GM23338 (cell line): ENCODE measurements at regions not wholly inside any gene's neighbourhood (a gene's known extent, or its start where the extent isn't known, plus 50 kb on each side); places are given as distances from the start of the nearest gene placed in this dataset.

Experiments
- ATAC-seq: fragments of 200-7000 bp; cut with Tn5 transposase; 3 replicates; pipeline ENCODE4 v1.9.1; 2020
- DNase-seq: peaks from one replicate; pipeline ENCODE4 v3.0.0-alpha.2; 2015; ENCODE audit warnings: low spot score
- H2AFZ ChIP-seq: fragments of 200-600 bp; sonication (generic); 2 replicates; pipeline ENCODE4 v1.8.0; 2016; ENCODE audit warnings: antibody characterized with exemption, mild to moderate bottlenecking, moderate library complexity
- H3F3A ChIP-seq: fragments of 200-600 bp; sonication (generic); replicated peaks from 2 replicates; pipeline ENCODE4 v1.8.0; 2017; ENCODE audit warnings: antibody characterized with exemption, mixed run types, low read depth
- H3K27ac ChIP-seq: fragments of 200-600 bp; sonication (generic); 2 replicates; pipeline ENCODE4 v1.6.1; 2016; ENCODE audit warnings: low read depth
- H3K27me3 ChIP-seq: fragments of 200-600 bp; sonication (generic); 2 replicates; pipeline ENCODE4 v1.8.0; 2016; ENCODE audit warnings: mild to moderate bottlenecking, mixed run types, moderate library complexity; ENCODE audit not compliant: insufficient read depth
- H3K36me3 ChIP-seq: fragments of 200-600 bp; sonication (generic); 2 replicates; pipeline ENCODE4 v1.8.0; 2016; ENCODE audit warnings: mild to moderate bottlenecking; ENCODE audit not compliant: insufficient read depth
- H3K4me1 ChIP-seq: fragments of 200-600 bp; sonication (generic); 2 replicates; pipeline ENCODE4 v1.8.0; 2016; ENCODE audit warnings: mild to moderate bottlenecking, moderate library complexity; ENCODE audit not compliant: insufficient read depth
- H3K4me2 ChIP-seq: fragments of 200-600 bp; sonication (generic); 2 replicates; pipeline ENCODE4 v1.7.1; 2017; ENCODE audit warnings: mixed run types
- H3K4me3 ChIP-seq: fragments of 200-600 bp; sonication (generic); 2 replicates; pipeline ENCODE4 v1.6.1; 2016; ENCODE audit warnings: mixed run types
- H3K79me2 ChIP-seq: fragments of 200-600 bp; sonication (generic); replicated peaks from 2 replicates; pipeline ENCODE4 v1.8.0; 2017; ENCODE audit warnings: mild to moderate bottlenecking; ENCODE audit not compliant: insufficient read depth
- H3K9me2 ChIP-seq: fragments of 200-600 bp; sonication (generic); 2 replicates; pipeline ENCODE4 v1.8.0; 2017; ENCODE audit not compliant: insufficient read depth
- H4K20me1 ChIP-seq: fragments of 200-600 bp; sonication (generic); replicated peaks from 2 replicates; pipeline ENCODE4 v1.8.0; 2017; ENCODE audit warnings: mild to moderate bottlenecking; ENCODE audit not compliant: insufficient read depth
- H3K27ac Mint-ChIP-seq: 2 replicates; pipeline ENCODE4 v1.8.0; 2020; ENCODE audit warnings: inconsistent platforms, mild to moderate bottlenecking, moderate library complexity, mixed read lengths
- H3K27me3 Mint-ChIP-seq: 3 replicates; pipeline ENCODE4 v1.8.0; 2022; ENCODE audit warnings: low read depth, mild to moderate bottlenecking, moderate library complexity, mixed read lengths, inconsistent platforms; ENCODE audit not compliant: insufficient read depth, poor library complexity
- H3K36me3 Mint-ChIP-seq: 3 replicates; pipeline ENCODE4 v1.8.0; 2021; ENCODE audit warnings: low read depth, mild to moderate bottlenecking, inconsistent platforms, moderate library complexity, mixed read lengths
- H3K4me1 Mint-ChIP-seq: 3 replicates; pipeline ENCODE4 v1.8.0; 2020; ENCODE audit warnings: mild to moderate bottlenecking, inconsistent platforms, mixed read lengths
- H3K4me3 Mint-ChIP-seq: 3 replicates; pipeline ENCODE4 v1.8.0; 2021; ENCODE audit warnings: moderate library complexity, mild to moderate bottlenecking, inconsistent platforms, mixed read lengths
- H3K9me3 Mint-ChIP-seq: 3 replicates; pipeline ENCODE4 v1.8.0; 2020; ENCODE audit warnings: moderate library complexity, mild to moderate bottlenecking, inconsistent platforms, mixed read lengths
- CREB1 ChIP-seq: fragments of 250-450 bp; sonication (Bioruptor Pico); IDR thresholded peaks from 2 replicates; pipeline ENCODE4 v1.5.0; 2020; ENCODE audit warnings: low read depth, mild to moderate bottlenecking, moderate library complexity
- EZH2 ChIP-seq: fragments of 200-600 bp; sonication (generic); IDR thresholded peaks from one replicate; pipeline ENCODE4 v1.8.0; 2017; ENCODE audit warnings: antibody characterized with exemption, mild to moderate bottlenecking, low read depth; ENCODE audit not compliant: unreplicated experiment
- EZH2phosphoT487 ChIP-seq: fragments of 200-600 bp; sonication (generic); IDR thresholded peaks from one replicate; pipeline ENCODE4 v1.8.1; 2018; ENCODE audit warnings: antibody characterized with exemption; ENCODE audit not compliant: unreplicated experiment
- JUNB ChIP-seq: IDR thresholded peaks from one replicate; pipeline ENCODE4 v1.6.1; 2016; ENCODE audit warnings: antibody characterized with exemption; ENCODE audit not compliant: unreplicated experiment
- NANOG ChIP-seq: IDR thresholded peaks from 2 replicates; pipeline ENCODE4 v1.6.1; 2016; ENCODE audit warnings: antibody characterized with exemption, borderline replicate concordance
- POLR2AphosphoS5 ChIP-seq: IDR thresholded peaks from 2 replicates; pipeline ENCODE4 v1.6.1; 2016; ENCODE audit warnings: antibody characterized with exemption, low read depth
- STAT1 ChIP-seq: IDR thresholded peaks from one replicate; pipeline ENCODE4 v1.6.1; 2016; ENCODE audit warnings: antibody characterized with exemption; ENCODE audit not compliant: unreplicated experiment
- ZNF331 ChIP-seq: fragments of 250-450 bp; sonication (Bioruptor Pico); IDR thresholded peaks from 2 replicates; pipeline ENCODE4 v1.5.0; 2020; ENCODE audit warnings: low read depth, mild to moderate bottlenecking, moderate library complexity
- TF ChIP-seq, protein P1 (sequence below): fragments of 250-450 bp; sonication (Bioruptor Pico); IDR thresholded peaks from 2 replicates; pipeline ENCODE4 v1.5.0; 2020; ENCODE audit warnings: mild to moderate bottlenecking, moderate library complexity
- TF ChIP-seq, protein P2 (sequence below): IDR thresholded peaks from one replicate; pipeline ENCODE4 v1.6.1; 2018; ENCODE audit warnings: antibody characterized with exemption; ENCODE audit not compliant: unreplicated experiment
- TF ChIP-seq, protein P3 (sequence below): IDR thresholded peaks from 2 replicates; pipeline ENCODE4 v1.6.1; 2016; ENCODE audit warnings: antibody characterized with exemption

DNA sequence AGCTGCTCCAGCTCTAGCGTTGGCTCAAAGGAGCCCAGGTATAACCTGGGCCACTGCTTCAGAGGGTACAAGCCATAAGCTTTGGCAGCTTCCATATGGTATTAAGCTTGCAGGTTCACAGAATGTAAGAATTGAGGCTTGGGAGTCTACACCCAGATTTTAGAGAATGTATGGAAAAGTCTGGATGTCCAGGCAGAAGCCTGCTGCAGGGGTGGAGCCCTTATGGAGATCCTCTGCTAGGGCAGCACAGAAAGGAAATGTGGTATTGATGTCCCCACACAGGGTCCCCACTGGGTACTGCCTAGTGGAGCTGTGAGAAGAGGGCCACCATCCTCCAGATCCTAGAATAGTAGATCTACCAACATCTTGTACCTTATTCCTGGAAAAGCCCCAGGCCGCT is 626.9 kb downstream of the MAT2B start:
- Histone ChIP-seq H4K20me1 (no peaks in the 10 kb centered on the region), H3K27me3 (no peaks in the 10 kb centered on the region), H3K4me1 (no peaks in the 10 kb centered on the region), H3K4me3 (no peak overlapping the region), H3K36me3 (peaks cover 8% of the 10 kb centered on the region), H3K79me2 (no peaks in the 10 kb centered on the region), H3K9me2 (0 out of 2 replicates have a peak, but pooled peaks cover 6% of the 10 kb centered on the region), H3K27ac (no peak overlapping the region), H3K4me2 (no peak overlapping the region), H2AFZ (no peak overlapping the region), H3F3A (no peaks in the 10 kb centered on the region)
- no peak overlapping the region for H3K27ac Mint-ChIP-seq
- no peaks in the 10 kb centered on the region for H3K27me3 Mint-ChIP-seq
- peaks cover 59% of the 10 kb centered on the region for H3K9me3 Mint-ChIP-seq
- no peak for ATAC-seq
- H3K4me3 Mint-ChIP-seq: no peak overlapping the region
- TF ChIP-seq, protein P1, sequence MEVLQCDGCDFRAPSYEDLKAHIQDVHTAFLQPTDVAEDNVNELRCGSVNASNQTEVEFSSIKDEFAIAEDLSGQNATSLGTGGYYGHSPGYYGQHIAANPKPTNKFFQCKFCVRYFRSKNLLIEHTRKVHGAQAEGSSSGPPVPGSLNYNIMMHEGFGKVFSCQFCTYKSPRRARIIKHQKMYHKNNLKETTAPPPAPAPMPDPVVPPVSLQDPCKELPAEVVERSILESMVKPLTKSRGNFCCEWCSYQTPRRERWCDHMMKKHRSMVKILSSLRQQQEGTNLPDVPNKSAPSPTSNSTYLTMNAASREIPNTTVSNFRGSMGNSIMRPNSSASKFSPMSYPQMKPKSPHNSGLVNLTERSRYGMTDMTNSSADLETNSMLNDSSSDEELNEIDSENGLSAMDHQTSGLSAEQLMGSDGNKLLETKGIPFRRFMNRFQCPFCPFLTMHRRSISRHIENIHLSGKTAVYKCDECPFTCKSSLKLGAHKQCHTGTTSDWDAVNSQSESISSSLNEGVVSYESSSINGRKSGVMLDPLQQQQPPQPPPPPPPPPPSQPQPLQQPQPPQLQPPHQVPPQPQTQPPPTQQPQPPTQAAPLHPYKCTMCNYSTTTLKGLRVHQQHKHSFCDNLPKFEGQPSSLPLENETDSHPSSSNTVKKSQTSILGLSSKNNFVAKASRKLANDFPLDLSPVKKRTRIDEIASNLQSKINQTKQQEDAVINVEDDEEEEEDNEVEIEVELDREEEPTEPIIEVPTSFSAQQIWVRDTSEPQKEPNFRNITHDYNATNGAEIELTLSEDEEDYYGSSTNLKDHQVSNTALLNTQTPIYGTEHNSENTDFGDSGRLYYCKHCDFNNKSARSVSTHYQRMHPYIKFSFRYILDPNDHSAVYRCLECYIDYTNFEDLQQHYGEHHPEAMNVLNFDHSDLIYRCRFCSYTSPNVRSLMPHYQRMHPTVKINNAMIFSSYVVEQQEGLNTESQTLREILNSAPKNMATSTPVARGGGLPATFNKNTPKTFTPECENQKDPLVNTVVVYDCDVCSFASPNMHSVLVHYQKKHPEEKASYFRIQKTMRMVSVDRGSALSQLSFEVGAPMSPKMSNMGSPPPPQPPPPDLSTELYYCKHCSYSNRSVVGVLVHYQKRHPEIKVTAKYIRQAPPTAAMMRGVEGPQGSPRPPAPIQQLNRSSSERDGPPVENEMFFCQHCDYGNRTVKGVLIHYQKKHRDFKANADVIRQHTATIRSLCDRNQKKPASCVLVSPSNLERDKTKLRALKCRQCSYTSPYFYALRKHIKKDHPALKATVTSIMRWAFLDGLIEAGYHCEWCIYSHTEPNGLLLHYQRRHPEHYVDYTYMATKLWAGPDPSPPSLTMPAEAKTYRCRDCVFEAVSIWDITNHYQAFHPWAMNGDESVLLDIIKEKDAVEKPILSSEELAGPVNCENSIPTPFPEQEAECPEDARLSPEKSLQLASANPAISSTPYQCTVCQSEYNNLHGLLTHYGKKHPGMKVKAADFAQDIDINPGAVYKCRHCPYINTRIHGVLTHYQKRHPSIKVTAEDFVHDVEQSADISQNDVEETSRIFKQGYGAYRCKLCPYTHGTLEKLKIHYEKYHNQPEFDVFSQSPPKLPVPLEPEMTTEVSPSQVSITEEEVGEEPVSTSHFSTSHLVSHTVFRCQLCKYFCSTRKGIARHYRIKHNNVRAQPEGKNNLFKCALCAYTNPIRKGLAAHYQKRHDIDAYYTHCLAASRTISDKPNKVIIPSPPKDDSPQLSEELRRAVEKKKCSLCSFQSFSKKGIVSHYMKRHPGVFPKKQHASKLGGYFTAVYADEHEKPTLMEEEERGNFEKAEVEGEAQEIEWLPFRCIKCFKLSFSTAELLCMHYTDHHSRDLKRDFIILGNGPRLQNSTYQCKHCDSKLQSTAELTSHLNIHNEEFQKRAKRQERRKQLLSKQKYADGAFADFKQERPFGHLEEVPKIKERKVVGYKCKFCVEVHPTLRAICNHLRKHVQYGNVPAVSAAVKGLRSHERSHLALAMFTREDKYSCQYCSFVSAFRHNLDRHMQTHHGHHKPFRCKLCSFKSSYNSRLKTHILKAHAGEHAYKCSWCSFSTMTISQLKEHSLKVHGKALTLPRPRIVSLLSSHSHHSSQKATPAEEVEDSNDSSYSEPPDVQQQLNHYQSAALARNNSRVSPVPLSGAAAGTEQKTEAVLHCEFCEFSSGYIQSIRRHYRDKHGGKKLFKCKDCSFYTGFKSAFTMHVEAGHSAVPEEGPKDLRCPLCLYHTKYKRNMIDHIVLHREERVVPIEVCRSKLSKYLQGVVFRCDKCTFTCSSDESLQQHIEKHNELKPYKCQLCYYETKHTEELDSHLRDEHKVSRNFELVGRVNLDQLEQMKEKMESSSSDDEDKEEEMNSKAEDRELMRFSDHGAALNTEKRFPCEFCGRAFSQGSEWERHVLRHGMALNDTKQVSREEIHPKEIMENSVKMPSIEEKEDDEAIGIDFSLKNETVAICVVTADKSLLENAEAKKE (CRISPR knock-in tag): no peak
- TF ChIP-seq NANOG (no peak), POLR2AphosphoS5 (no peak), EZH2 (no peak), JUNB (no peak), EZH2phosphoT487 (no peak), CREB1 (CRISPR knock-in tag) (no peak), STAT1 (no peak), ZNF331 (no peak)
- TF ChIP-seq, protein P2, sequence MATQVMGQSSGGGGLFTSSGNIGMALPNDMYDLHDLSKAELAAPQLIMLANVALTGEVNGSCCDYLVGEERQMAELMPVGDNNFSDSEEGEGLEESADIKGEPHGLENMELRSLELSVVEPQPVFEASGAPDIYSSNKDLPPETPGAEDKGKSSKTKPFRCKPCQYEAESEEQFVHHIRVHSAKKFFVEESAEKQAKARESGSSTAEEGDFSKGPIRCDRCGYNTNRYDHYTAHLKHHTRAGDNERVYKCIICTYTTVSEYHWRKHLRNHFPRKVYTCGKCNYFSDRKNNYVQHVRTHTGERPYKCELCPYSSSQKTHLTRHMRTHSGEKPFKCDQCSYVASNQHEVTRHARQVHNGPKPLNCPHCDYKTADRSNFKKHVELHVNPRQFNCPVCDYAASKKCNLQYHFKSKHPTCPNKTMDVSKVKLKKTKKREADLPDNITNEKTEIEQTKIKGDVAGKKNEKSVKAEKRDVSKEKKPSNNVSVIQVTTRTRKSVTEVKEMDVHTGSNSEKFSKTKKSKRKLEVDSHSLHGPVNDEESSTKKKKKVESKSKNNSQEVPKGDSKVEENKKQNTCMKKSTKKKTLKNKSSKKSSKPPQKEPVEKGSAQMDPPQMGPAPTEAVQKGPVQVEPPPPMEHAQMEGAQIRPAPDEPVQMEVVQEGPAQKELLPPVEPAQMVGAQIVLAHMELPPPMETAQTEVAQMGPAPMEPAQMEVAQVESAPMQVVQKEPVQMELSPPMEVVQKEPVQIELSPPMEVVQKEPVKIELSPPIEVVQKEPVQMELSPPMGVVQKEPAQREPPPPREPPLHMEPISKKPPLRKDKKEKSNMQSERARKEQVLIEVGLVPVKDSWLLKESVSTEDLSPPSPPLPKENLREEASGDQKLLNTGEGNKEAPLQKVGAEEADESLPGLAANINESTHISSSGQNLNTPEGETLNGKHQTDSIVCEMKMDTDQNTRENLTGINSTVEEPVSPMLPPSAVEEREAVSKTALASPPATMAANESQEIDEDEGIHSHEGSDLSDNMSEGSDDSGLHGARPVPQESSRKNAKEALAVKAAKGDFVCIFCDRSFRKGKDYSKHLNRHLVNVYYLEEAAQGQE: no peak
- TF ChIP-seq, protein P3, sequence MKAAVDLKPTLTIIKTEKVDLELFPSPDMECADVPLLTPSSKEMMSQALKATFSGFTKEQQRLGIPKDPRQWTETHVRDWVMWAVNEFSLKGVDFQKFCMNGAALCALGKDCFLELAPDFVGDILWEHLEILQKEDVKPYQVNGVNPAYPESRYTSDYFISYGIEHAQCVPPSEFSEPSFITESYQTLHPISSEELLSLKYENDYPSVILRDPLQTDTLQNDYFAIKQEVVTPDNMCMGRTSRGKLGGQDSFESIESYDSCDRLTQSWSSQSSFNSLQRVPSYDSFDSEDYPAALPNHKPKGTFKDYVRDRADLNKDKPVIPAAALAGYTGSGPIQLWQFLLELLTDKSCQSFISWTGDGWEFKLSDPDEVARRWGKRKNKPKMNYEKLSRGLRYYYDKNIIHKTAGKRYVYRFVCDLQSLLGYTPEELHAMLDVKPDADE: no peak
- peaks cover 52% of the 10 kb centered on the region for H3K36me3 Mint-ChIP-seq
- H3K4me1 Mint-ChIP-seq: no peaks in the 10 kb centered on the region
- DNase-seq: no peak
